Panc1 (cell line): ENCODE measurements at regions not wholly inside any gene's neighbourhood (a gene's known extent, or its start where the extent isn't known, plus 50 kb on each side); places are given as distances from the start of the nearest gene placed in this dataset.

Experiments used
- ATAC-seq: fragments of 200-7000 bp; cut with Tn5 transposase; 2 replicates; pipeline ENCODE4 v1.9.1; 2020; ENCODE audit warnings: mild to moderate bottlenecking, moderate library complexity
- BruUV-seq: library from RNA; stranded (reverse); fragments of 400-500 nt; replicated peaks from 2 replicates; lab custom pipeline; 2021; lab: Mats Ljungman, UMichigan
- CTCF ChIA-PET: fragments of 300-600 bp; sonication (Branson Sonifier 250); formaldehyde crosslinking; loops from one replicate; lab custom pipeline; 2022; ENCODE audit warnings: antibody characterized with exemption; lab: Charles Lee
- POLR2A ChIA-PET: fragments of 300-600 bp; sonication (Branson Sonifier 250); formaldehyde crosslinking; loops from one replicate; lab custom pipeline; 2022; ENCODE audit warnings: antibody characterized with exemption; lab: Charles Lee
- DNase-seq: peaks from one replicate; pipeline ENCODE4 v3.0.0-alpha.2; 2010; ENCODE audit warnings: low read depth, low spot score
- H3K27ac ChIP-seq: 2 replicates; pipeline ENCODE4 v1.5.1; 2011; ENCODE audit warnings: mild to moderate bottlenecking, low read length, inconsistent platforms
- H3K27me3 ChIP-seq: fragments of 200-500 bp; sonication (Bioruptor generic); 2 replicates; pipeline ENCODE4 v1.6.0; 2014; ENCODE audit warnings: low read length, inconsistent platforms; ENCODE audit not compliant: control insufficient read depth, insufficient read depth
- H3K36me3 ChIP-seq: fragments of 200-500 bp; sonication (Bioruptor generic); 2 replicates; pipeline ENCODE4 v1.5.1; 2014; ENCODE audit warnings: inconsistent platforms, mild to moderate bottlenecking, low read length, moderate library complexity; ENCODE audit not compliant: control insufficient read depth, insufficient read depth
- H3K4me1 ChIP-seq: 2 replicates; pipeline ENCODE4 v1.5.1; 2011; ENCODE audit warnings: inconsistent platforms, mild to moderate bottlenecking, low read length, moderate library complexity; ENCODE audit not compliant: control insufficient read depth, insufficient read depth
- H3K4me3 ChIP-seq, 2 experiments: 2 replicates each; pipeline ENCODE4 v1.5.1; 2011 to 2012; ENCODE audit warnings: low read depth in 2 of 2, low read length in 2 of 2, mild to moderate bottlenecking in 2 of 2, inconsistent platforms in 1 of 2, moderate library complexity in 1 of 2
- H3K9me3 ChIP-seq: fragments of 200-500 bp; sonication (Bioruptor generic); 2 replicates; pipeline ENCODE4 v1.5.1; 2014; ENCODE audit warnings: low read depth, mild to moderate bottlenecking, inconsistent platforms, low read length, moderate library complexity; ENCODE audit not compliant: control insufficient read depth, insufficient read depth
- CTCF ChIP-seq: fragments of 450-650 bp; IDR thresholded peaks from 2 replicates; pipeline ENCODE4 v1.5.1; 2017; ENCODE audit warnings: mild to moderate bottlenecking
- POLR2AphosphoS5 ChIP-seq: IDR thresholded peaks from 2 replicates; pipeline ENCODE4 v1.6.1; 2012; ENCODE audit warnings: mild to moderate bottlenecking, low read depth, low read length, moderate library complexity
- REST ChIP-seq, 2 experiments: IDR thresholded peaks; 2 replicates each; pipeline ENCODE4 v1.6.1; 2011 to 2012; ENCODE audit warnings: low read depth in 2 of 2, control low read depth in 1 of 2, low read length in 1 of 2, mild to moderate bottlenecking in 1 of 2, moderate library complexity in 1 of 2; ENCODE audit not compliant: insufficient read depth in 1 of 2
- SIN3A ChIP-seq: IDR thresholded peaks from 2 replicates; pipeline ENCODE4 v1.6.1; 2012; ENCODE audit warnings: low read depth, mild to moderate bottlenecking, low read length, moderate library complexity, borderline replicate concordance; ENCODE audit not compliant: insufficient read depth
- TCF7L2 ChIP-seq: IDR thresholded peaks from 2 replicates; pipeline ENCODE4 v1.6.1; 2011; ENCODE audit warnings: mild to moderate bottlenecking, low read depth, low read length, inconsistent platforms
- in situ Hi-C: cut with HindIII; loops from 2 replicates; pipeline ENCODE4 v1.10.0; 2016; ENCODE audit warnings: low sequenced_read_pairs, low pct_unique_long_range_greater_than_20kb
- intact Hi-C: fragments of 100-400 bp; cut with micrococcal nuclease; formaldehyde crosslinking; loops from one replicate; pipeline ENCODE4 v1.10.0; 2022; ENCODE audit not compliant: unreplicated experiment

GRCh38 chr10:58894929-58895328 is 281.5 kb upstream of the PHYHIPL start:
- ATAC-seq = no peak
- in situ Hi-C loops (no loop called here), intact Hi-C loops (no loop called here)
- no peaks in the 10 kb centered on the region for H3K4me1 ChIP-seq
- no peak overlapping the region for H3K27ac ChIP-seq
- H3K36me3 ChIP-seq = no peaks in the 10 kb centered on the region
- no peaks in the 10 kb centered on the region for H3K9me3 ChIP-seq
- TF ChIP-seq POLR2AphosphoS5 (no peak), REST (IDR thresholded peaks at IDR 0.05; ENCODE audit: insufficient read depth in 1 of 2, low read depth in 2 of 2, low read length in 1 of 2) (no peak), SIN3A (no peak), CTCF (no peak), TCF7L2 (no peak)
- no peak overlapping the region for H3K4me3 ChIP-seq
- H3K27me3 ChIP-seq = no peaks in the 10 kb centered on the region
- ChIA-PET CTCF (no interaction called here), POLR2A (no interaction called here)
- no TSS peak for BruUV-seq
- no peak for DNase-seq

- POLR2A ChIA-PET = no interaction called here
Observed at GRCh38 chr10:58896229-58896628, 280.2 kb upstream of the PHYHIPL start.

More at GRCh38 chr10:58896229-58896628, 280.2 kb upstream of the PHYHIPL start:
- Histone ChIP-seq H3K27me3 (no peaks in the 10 kb centered on the region), H3K27ac (no peak overlapping the region), H3K9me3 (no peaks in the 10 kb centered on the region), H3K36me3 (no peaks in the 10 kb centered on the region), H3K4me1 (no peaks in the 10 kb centered on the region), H3K4me3 (no peak overlapping the region)
- TF ChIP-seq REST (IDR thresholded peaks at IDR 0.05; ENCODE audit: insufficient read depth in 1 of 2, low read depth in 2 of 2, low read length in 1 of 2) = no peak
- no peak for TF ChIP-seq CTCF
- TF ChIP-seq SIN3A = no peak
- TF ChIP-seq TCF7L2 = no peak
- intact Hi-C loops (no loop called here), in situ Hi-C loops (no loop called here)
- DNase-seq (no peak), ATAC-seq (no peak)
- BruUV-seq = no TSS peak
- CTCF ChIA-PET = no interaction called here
